SKM-1 treated with dmso at 0.1 percent for 144 hours (cell line): ENCODE measurements at regions not wholly inside any gene's neighbourhood (a gene's known extent, or its start where the extent isn't known, plus 50 kb on each side); places are given as distances from the start of the nearest gene placed in this dataset.
"Not testable (repeated sequence)": the region's sequence is repeated elsewhere in the genome, so short reads cannot be mapped to it uniquely, and the experiment has no call there.

Experiments
- DNase-seq: peaks from one replicate; lab custom pipeline; 2025; ENCODE audit not compliant: unreplicated experiment; lab: John Stamatoyannopoulos, UW

- no peak for DNase-seq
Measured at GRCh38 chr5:136492587-136492986, 127.2 kb upstream of the TRPC7 start.

DNA sequence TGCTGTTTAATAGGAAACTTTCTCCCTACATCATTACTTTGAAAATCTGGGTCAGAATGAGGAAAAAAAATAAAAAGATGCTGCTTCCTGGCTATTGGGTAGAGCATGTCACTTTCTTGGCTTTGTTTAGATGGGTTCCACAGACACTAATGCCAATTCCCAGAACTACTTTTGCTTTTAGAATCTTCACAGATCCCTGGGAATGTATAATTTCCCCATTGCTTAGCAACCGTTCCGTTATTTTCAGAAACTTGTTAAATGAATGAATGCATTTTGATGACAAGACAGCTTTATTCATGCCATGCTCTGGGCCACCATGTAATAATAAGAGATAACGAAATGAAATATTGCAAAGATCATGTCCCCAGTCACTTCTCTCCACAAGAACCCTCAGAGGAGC is 126.5 kb upstream of the TRPC7 start:
- DNase-seq = no peak

DNA sequence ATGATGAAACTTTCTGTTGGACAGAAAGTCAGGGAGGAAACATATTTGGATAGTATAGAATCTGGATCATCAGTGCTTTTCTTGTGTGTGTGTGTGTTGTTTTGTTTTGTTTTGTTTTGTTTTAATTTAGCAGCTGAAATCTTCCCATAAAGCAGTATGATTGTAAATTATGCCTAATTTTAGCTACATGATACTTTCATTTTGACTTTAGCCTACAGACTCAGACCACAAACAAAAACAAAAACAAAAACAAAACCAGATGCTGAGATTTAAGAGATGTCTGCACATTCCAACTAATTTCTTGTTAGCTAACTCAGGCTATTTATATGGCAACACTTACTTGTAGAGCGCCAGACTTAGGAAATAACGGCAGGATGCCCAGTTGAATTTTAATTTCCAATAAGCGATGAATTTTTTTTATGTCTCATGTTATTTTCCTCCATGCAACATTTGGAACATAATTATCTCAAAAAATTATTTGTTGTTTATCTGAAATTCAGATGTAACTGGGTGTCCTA is 119.5 kb upstream of the TRPC7 start:
- DNase-seq = no peak

GRCh38 chr5:136482206-136482605 is 116.9 kb upstream of the TRPC7 start:
- no peak for DNase-seq

- DNase-seq = no peak
Measured at GRCh38 chr5:136474466-136474865, 109.1 kb upstream of the TRPC7 start.

DNA sequence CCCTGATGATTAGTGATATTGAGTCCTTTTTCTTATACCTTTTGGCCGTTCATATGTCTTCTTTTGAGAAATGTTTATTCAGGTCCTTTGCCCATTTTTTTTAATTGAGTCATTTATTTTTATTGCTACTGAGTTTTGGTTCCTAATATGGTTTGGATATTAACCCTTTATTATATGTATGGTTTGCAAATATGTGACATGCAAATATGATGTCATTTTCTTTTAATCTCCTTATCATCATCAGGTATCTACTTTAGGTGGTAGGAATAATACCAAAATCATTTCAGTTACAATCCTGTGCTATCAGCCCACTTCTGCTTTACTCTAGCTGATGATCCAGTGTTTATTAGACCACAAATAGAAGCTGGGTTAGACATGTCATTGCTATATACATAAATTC is 102.3 kb upstream of the TRPC7 start:
- DNase-seq = no peak

- DNase-seq = no peak
Measured at GRCh38 chr5:136466041-136466415, 100.7 kb upstream of the TRPC7 start.

DNA sequence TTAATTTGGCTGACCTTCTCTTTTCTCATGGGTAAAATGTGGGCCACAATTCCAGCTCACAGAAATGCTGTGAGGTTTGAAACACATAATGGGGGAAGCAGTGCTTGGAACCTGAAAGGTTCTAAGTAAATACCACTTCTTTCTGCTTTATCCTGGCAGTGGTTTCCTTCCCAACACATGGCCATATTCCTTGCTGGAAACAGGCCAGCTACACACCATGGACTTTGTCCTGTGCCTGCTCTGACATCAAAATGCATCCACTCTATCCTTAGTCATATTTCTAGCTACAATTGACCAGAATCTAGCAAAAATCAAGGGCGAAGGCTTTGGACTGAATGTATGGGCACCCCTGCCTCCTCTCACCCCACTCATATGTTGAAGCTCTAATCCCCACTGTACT is 93.1 kb upstream of the TRPC7 start:
- no peak for DNase-seq

DNA sequence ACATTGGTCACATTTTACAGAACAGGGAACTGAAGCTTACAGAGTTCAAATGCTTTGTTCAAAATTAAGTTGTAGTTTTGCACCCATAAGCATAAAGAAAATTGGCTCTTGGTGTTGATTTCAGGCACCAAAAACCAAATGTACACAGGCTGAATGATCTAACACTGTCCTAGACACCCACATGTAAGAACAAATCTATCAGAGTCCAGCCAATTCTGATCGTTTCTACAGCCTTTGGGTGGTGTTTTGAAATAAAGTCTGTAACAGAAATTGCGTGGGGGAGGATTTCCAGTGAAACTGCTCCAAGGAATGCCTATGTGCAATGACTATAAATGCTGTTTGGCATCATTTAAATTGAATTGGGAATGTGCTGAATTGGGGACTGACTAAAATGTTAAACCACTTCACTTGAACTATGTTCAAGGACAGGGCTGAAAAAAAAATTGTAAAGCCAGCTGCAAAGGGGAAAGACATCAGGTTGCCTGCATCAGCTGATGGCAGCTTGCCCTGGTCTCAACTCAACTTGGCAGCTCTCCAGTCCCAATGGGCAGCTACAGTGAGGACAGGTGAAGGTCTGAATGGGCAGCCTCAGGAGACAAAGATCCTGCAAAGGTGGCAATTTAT is 92.2 kb upstream of the TRPC7 start:
- no peak for DNase-seq

GRCh38 chr5:136455409-136455808 is 90.1 kb upstream of the TRPC7 start:
- DNase-seq = no peak

DNA sequence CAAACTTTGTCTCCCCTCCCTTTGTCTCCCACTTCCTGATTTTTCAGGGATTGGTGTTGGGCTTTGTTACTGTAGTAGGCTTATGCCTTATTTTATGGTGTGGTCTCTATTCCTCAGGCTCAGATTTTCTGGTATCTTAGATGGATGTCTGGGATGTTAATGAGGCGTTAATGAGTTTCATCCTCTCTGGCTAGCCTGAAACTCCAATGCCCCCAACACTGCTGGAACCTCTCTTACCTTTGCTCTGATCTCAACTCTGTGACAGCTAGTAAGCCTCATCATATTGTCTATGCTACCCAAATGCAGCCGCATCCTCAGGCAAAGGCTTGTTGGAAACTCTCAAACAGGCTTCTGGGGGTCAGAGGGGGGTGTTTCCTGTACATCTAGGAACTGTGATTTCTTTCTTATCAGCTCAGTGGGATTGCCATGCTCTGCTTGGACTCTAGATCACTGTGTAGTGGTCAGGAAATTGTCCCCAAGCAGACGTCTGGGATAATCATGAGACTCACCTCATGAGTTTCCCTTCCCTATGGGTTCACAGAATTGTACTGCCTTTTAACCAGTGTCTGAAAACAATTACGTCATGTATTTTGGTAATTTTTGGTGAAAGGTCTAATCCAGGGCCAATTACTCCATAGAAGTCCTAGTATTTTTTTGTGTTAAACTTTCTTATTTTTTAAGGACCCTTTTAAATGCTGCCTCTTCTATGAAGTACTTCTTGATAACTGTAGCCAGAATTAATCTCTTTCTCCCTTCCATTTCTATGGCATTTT is 88.8 kb upstream of the TRPC7 start:
- no peak for DNase-seq

GRCh38 chr5:136453199-136453598 is 87.9 kb upstream of the TRPC7 start:
- no peak for DNase-seq

DNA sequence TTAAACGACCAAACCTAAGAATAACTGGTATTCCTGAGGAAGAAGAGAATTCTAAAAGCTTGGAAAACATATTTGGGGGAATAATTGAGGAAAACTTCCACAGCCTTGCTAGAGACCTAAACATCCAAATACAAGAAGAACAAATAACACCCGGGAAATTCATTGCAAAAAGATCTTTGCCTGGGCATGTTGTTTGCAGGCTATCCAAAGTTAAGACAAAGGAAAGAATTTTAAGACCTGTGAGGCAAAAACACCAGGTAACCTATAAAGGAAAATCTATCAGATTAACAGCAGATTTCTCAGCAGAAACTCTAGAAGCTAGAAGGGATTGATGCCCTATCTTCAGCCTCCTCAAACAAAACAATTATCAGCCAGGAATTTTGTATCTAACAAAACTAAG is 82.2 kb upstream of the TRPC7 start:
- not testable (repeated sequence) for DNase-seq

DNA sequence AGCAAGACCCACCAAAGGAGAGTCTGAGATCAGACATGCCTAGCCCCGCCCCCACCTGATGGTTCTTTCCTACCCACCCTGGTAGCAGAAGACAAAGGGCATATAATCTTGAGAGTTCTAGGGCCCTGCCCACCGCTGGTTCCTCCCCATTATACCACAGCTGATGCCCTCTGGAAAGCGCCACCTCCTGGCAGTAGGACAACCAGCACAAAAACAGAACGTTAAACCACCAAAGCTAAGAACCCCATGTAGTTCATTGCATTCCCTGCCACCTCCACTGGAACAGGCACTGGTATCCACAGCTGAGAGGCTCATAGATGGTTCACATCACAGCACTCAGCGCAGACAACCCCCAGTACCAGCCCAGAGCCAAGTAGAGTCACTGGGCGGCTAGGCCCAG is 81.2 kb upstream of the TRPC7 start:
- no peak for DNase-seq

GRCh38 chr5:136444099-136444498 is 78.8 kb upstream of the TRPC7 start:
- not testable (repeated sequence) for DNase-seq

- DNase-seq = no peak
Measured at GRCh38 chr5:136439367-136439766, 74.0 kb upstream of the TRPC7 start.

GRCh38 chr5:136435946-136436543 is 70.7 kb upstream of the TRPC7 start:
- DNase-seq = no peak

GRCh38 chr5:136434795-136435194 is 69.5 kb upstream of the TRPC7 start:
- DNase-seq = no peak

- DNase-seq = no peak
Measured at GRCh38 chr5:136432705-136433104, 67.4 kb upstream of the TRPC7 start.

DNA sequence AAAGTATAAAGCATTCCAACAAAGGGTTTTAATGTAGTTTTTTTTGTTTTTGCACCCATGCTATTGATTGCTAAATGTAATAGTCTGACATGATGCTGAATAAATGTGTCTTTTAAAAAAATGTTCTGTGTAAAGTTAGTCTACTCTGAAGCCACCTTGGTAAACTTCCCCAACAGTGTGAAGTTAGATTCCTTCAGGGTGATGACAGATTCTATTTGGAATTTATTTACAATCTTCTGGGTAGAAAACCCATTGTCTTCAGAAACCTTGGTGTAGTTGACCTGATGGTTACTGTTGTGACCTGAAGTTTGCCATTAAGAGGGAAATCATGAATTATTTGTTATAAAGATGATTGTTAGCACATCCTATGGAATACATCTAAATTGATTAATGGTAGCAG is 64.7 kb upstream of the TRPC7 start:
- no peak for DNase-seq

DNA sequence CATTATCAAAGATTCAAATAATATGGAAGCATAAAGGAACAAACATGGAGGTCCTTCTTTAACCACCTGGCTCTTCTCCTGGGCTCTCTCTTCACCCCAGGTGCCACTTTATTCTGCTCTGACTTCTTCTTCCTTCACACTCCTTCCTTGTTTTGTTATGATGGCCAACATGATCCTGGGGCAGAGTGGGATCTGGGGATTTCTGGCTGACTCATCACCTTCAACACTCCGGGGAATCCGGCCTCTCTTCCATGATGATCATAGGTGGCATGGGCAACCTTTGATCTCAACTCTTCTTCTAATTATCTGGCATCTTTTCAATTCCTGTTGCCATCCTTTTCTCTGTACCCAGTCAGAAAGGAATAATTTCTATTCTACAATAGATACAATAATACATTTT is 62.1 kb upstream of the TRPC7 start:
- no peak for DNase-seq

DNA sequence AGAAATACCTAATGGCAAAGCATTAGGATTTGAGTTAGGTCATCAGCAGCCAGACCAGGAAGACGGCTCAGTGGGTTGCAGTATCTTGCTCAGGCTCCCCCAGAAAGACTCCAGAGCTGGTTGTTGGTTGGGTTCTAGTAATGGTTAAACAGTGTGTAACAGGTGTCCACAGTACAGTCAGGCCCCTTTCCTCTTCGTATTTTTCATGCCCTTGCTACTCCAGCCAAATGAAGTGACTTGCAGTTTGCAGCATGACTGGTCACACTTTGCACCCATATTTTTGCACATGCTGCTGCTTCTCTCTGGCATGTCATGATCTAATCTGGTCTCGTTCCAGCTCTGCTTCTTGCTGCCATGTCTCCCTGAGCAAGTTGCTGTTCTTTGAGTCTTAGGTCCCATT is 60.6 kb upstream of the TRPC7 start:
- no peak for DNase-seq
